A549 (cell line): ENCODE measurements at regions not wholly inside any gene's neighbourhood (a gene's known extent, or its start where the extent isn't known, plus 50 kb on each side); places are given as distances from the start of the nearest gene placed in this dataset.
A peak's percentile ranks its signal among the peaks of the same experiment; 100 is the strongest.

Source experiments
- GATA3 ChIP-seq: IDR thresholded peaks from 2 replicates; pipeline ENCODE4 v1.6.1; 2012; ENCODE audit warnings: borderline replicate concordance
- HDAC2 ChIP-seq: fragments of 200-600 bp; sonication (generic); IDR thresholded peaks from 2 replicates; pipeline ENCODE4 v1.6.1; 2016
- KDM1A ChIP-seq: fragments of 200-600 bp; sonication (generic); IDR thresholded peaks from 2 replicates; pipeline ENCODE4 v1.6.1; 2016; ENCODE audit warnings: low read depth, mild to moderate bottlenecking
- POLR2A ChIP-seq: IDR thresholded peaks from 2 replicates; pipeline ENCODE4 v1.6.1; 2012; ENCODE audit warnings: mild to moderate bottlenecking, low read length
- TF ChIP-seq, protein P1 (sequence below): fragments of >200 bp; sonication (Bioruptor Twin); formaldehyde crosslinking; IDR thresholded peaks from 3 replicates; pipeline ENCODE4 v1.5.1; 2016

GRCh38 chr10:58017719-58018367 lies 249.9 kb downstream of the IPMK start:
- no peak for TF ChIP-seq HDAC2
- TF ChIP-seq, protein P1, sequence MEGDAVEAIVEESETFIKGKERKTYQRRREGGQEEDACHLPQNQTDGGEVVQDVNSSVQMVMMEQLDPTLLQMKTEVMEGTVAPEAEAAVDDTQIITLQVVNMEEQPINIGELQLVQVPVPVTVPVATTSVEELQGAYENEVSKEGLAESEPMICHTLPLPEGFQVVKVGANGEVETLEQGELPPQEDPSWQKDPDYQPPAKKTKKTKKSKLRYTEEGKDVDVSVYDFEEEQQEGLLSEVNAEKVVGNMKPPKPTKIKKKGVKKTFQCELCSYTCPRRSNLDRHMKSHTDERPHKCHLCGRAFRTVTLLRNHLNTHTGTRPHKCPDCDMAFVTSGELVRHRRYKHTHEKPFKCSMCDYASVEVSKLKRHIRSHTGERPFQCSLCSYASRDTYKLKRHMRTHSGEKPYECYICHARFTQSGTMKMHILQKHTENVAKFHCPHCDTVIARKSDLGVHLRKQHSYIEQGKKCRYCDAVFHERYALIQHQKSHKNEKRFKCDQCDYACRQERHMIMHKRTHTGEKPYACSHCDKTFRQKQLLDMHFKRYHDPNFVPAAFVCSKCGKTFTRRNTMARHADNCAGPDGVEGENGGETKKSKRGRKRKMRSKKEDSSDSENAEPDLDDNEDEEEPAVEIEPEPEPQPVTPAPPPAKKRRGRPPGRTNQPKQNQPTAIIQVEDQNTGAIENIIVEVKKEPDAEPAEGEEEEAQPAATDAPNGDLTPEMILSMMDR = peak; percentile 14; the same call in 2 of the 3 replicates
- TF ChIP-seq KDM1A = no peak
- TF ChIP-seq GATA3 = peak; percentile 78; the same call in 1 of the 2 replicates
- TF ChIP-seq POLR2A = no peak
